GM23248 (cell line): ENCODE measurements at regions not wholly inside any gene's neighbourhood (a gene's known extent, or its start where the extent isn't known, plus 50 kb on each side); places are given as distances from the start of the nearest gene placed in this dataset.

ENCODE experiments used
- DNase-seq: peaks from one replicate; pipeline ENCODE4 v3.0.0-alpha.2; 2015
- H2AFZ ChIP-seq: fragments of 200-600 bp; sonication (generic); 2 replicates; pipeline ENCODE4 v1.6.1; 2016; ENCODE audit warnings: antibody characterized with exemption
- H3F3A ChIP-seq: fragments of 200-600 bp; sonication (generic); 2 replicates; pipeline ENCODE4 v1.6.1; 2016; ENCODE audit warnings: mild to moderate bottlenecking, antibody characterized with exemption, mixed run types; ENCODE audit not compliant: insufficient read depth
- H3K27ac ChIP-seq: fragments of 200-600 bp; sonication (generic); 2 replicates; pipeline ENCODE4 v1.5.1; 2016; ENCODE audit warnings: mild to moderate bottlenecking
- H3K27me3 ChIP-seq: fragments of 200-600 bp; sonication (generic); replicated peaks from 2 replicates; pipeline ENCODE4 v1.6.1; 2016; ENCODE audit warnings: mild to moderate bottlenecking; ENCODE audit not compliant: insufficient read depth
- H3K36me3 ChIP-seq: fragments of 200-600 bp; sonication (generic); 2 replicates; pipeline ENCODE4 v1.6.1; 2016; ENCODE audit warnings: low read depth, mild to moderate bottlenecking
- H3K4me1 ChIP-seq: fragments of 200-600 bp; sonication (generic); 2 replicates; pipeline ENCODE4 v1.6.1; 2016; ENCODE audit warnings: mild to moderate bottlenecking; ENCODE audit not compliant: insufficient read depth
- H3K4me2 ChIP-seq: fragments of 200-600 bp; sonication (generic); one replicate; pipeline ENCODE4 v1.6.1; 2016; ENCODE audit warnings: mild to moderate bottlenecking; ENCODE audit not compliant: unreplicated experiment
- H3K4me3 ChIP-seq: fragments of 200-600 bp; sonication (generic); 2 replicates; pipeline ENCODE4 v1.5.1; 2016; ENCODE audit warnings: mild to moderate bottlenecking
- H3K79me2 ChIP-seq: fragments of 200-600 bp; sonication (generic); 2 replicates; pipeline ENCODE4 v1.6.1; 2016; ENCODE audit warnings: mild to moderate bottlenecking; ENCODE audit not compliant: insufficient read depth
- H3K9ac ChIP-seq: fragments of 200-600 bp; sonication (generic); 2 replicates; pipeline ENCODE4 v1.6.1; 2016; ENCODE audit warnings: mild to moderate bottlenecking
- H3K9me2 ChIP-seq: fragments of 200-600 bp; sonication (generic); 2 replicates; pipeline ENCODE4 v1.6.1; 2016; ENCODE audit warnings: mixed run types, mild to moderate bottlenecking, moderate library complexity; ENCODE audit not compliant: insufficient read depth
- H3K9me3 ChIP-seq: fragments of 200-600 bp; sonication (generic); one replicate; pipeline ENCODE4 v1.6.1; 2017; ENCODE audit warnings: low read depth
- H4K20me1 ChIP-seq: fragments of 200-600 bp; sonication (generic); 2 replicates; pipeline ENCODE4 v1.6.0; 2016; ENCODE audit not compliant: insufficient read depth
- EZH2 ChIP-seq: fragments of 200-600 bp; sonication (generic); IDR thresholded peaks from 2 replicates; pipeline ENCODE4 v1.6.1; 2018; ENCODE audit warnings: antibody characterized with exemption, mild to moderate bottlenecking; ENCODE audit not compliant: insufficient read depth, poor library complexity, severe bottlenecking
- EZH2phosphoT487 ChIP-seq: fragments of 200-600 bp; sonication (generic); IDR thresholded peaks from 2 replicates; pipeline ENCODE4 v1.6.1; 2018; ENCODE audit warnings: antibody characterized with exemption, moderate library complexity, mild to moderate bottlenecking, low read depth; ENCODE audit not compliant: insufficient read depth
- WGBS, 2 experiments: methylation state at CpG; one replicate each; pipeline ENCODE4 v1.1.6; 2015 to 2017; ENCODE audit warnings: low lambda C conversion rate in 2 of 2, low coverage in 1 of 2; ENCODE audit errors: missing lambda C conversion rate in 2 of 2; 5-methylcytosine and 5-hydroxymethylcytosine counted together
- in situ Hi-C: fragments of 300-500 bp; cut with MboI; formaldehyde crosslinking; loops from 2 replicates; pipeline ENCODE4 v1.15.0; 2020

DNA sequence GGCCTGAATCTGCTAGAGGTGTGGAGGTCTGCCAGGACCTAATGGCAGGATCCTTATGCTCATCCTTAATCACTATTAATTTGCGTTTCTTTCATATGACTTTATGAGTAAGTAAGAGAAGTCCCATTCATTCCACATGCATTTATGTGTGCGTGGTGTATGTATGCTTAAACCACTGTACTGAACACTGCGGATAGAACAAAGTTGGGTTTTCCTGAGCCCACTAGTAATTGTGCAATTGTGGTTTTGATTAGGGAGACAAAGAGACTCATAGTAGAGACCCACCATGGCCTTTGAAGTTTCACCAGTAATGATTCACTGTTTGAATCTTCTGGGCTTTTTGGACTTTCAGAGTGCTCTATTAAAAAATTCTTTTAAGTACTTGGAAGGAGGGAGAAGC lies 498.5 kb upstream of the DIPK2B start:
- H3K36me3 ChIP-seq, result no peaks in the 10 kb centered on the region
- H3K4me3 ChIP-seq, result no peak overlapping the region
- TF ChIP-seq EZH2phosphoT487, result no peak
- TF ChIP-seq EZH2, result no peak
- H3K9me2 ChIP-seq, result no peaks in the 10 kb centered on the region
- H3K27me3 ChIP-seq, result no peaks in the 10 kb centered on the region
- no peak overlapping the region for H3K4me2 ChIP-seq
- H4K20me1 ChIP-seq, result no peaks in the 10 kb centered on the region
- H3K9me3 ChIP-seq, result no peaks in the 10 kb centered on the region
- peak overlapping the region; percentile 62 for H3K27ac ChIP-seq
- peaks cover 17% of the 10 kb centered on the region for H3F3A ChIP-seq
- no peak overlapping the region for H2AFZ ChIP-seq
- H3K79me2 ChIP-seq, result no peaks in the 10 kb centered on the region
- DNase-seq, result peak; percentile 48
- H3K4me1 ChIP-seq, result peaks cover 28% of the 10 kb centered on the region
- H3K9ac ChIP-seq, result no peak overlapping the region
- in situ Hi-C loops, result no loop called here
- 0% methylated on average over 3 of the region's 3 CpGs for WGBS, 2 experiments

DNA sequence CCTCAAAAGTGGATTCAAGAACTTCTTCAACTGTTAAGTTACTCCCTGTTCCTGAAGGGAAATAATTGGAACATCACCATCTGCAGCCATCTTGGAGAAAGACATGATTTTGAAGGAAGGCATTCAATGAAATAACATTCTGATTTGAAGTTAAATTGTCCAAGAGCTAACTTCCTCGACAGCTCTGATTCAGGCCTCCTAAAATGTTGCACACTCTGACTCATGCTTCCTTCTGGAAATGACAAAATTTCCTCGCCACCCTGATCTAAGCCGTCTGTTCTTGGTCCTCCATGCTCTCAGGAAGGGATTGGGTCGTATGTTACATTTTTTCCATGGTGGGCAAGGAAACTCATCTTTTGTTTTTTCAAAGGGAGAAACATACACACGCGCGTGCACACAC lies 496.9 kb upstream of the DIPK2B start:
- in situ Hi-C loops, result no loop called here
- H3K9ac ChIP-seq, result no peak overlapping the region
- H2AFZ ChIP-seq, result no peak overlapping the region
- 0 to 2% methylated on average over 7 of the region's 7 CpGs for WGBS, 2 experiments
- H3K36me3 ChIP-seq, result no peaks in the 10 kb centered on the region
- H3K4me1 ChIP-seq, result peaks cover 28% of the 10 kb centered on the region
- TF ChIP-seq EZH2 (no peak), EZH2phosphoT487 (no peak)
- H3K4me3 ChIP-seq, result no peak overlapping the region
- no peaks in the 10 kb centered on the region for H4K20me1 ChIP-seq
- H3K4me2 ChIP-seq, result no peak overlapping the region
- peak; percentile 89 for DNase-seq
- H3K27ac ChIP-seq, result peak overlapping the region; percentile 53
- H3K27me3 ChIP-seq, result no peaks in the 10 kb centered on the region
- H3K79me2 ChIP-seq, result no peaks in the 10 kb centered on the region
- H3K9me2 ChIP-seq, result no peaks in the 10 kb centered on the region
- peaks cover 17% of the 10 kb centered on the region for H3F3A ChIP-seq
- no peaks in the 10 kb centered on the region for H3K9me3 ChIP-seq

DNA sequence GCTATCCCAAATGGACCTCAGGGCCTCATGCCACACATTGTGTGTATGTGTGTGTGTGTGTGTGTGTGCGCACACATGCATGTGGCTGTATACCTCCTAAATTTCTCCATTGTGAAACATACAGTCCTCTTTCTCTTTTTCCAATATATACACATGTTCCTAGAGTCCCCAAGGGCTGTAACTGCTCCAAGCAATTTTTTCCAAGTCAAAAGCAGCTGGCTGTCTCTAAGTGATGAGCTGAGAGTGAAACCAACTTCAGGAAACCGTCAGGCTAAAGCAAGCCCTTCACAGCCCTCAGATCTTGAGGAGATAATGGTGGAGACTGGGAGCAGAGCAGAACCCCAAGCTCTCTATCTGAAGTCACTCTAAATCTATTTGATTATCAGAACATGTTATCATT lies 496.1 kb upstream of the DIPK2B start:
- in situ Hi-C loops, result no loop called here
- no peak overlapping the region for H3K9ac ChIP-seq

DNA sequence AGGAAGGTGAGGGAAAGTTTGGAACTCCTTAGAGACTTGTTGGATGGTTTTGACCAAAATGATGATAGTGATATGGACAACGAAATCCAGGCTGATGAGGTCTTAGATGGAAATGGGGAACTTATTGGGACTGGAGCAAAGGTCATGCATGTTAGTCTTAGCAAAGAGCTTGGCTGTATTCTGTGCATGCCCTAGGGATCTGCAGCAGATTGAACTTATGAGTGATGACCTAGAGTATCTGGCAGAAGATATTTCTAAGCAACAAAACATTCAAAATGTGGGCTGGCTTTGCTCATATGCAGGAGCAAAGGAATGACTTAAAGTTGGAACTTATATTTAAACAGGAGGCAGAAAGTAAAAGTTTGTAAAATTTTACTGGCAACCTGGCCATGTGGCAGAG lies 489.3 kb upstream of the DIPK2B start:
- Histone ChIP-seq H3K4me2 (no peak overlapping the region), H3K27me3 (no peaks in the 10 kb centered on the region), H3F3A (no peaks in the 10 kb centered on the region), H3K4me3 (no peak overlapping the region), H4K20me1 (no peaks in the 10 kb centered on the region), H3K9me2 (no peaks in the 10 kb centered on the region), H3K36me3 (no peaks in the 10 kb centered on the region), H3K9me3 (no peaks in the 10 kb centered on the region), H3K27ac (no peak overlapping the region), H3K9ac (no peak overlapping the region), H3K4me1 (no peaks in the 10 kb centered on the region), H3K79me2 (no peaks in the 10 kb centered on the region), H2AFZ (no peak overlapping the region)
- TF ChIP-seq EZH2, result no peak
- TF ChIP-seq EZH2phosphoT487, result no peak
- no peak for DNase-seq
- in situ Hi-C loops, result no loop called here
- 67 to 86% methylated on average over 1 of the region's 1 CpG for WGBS, 2 experiments

More for the DNA sequence above, 496.1 kb upstream of the DIPK2B start:
- H3K4me2 ChIP-seq, result no peak overlapping the region
- no peak overlapping the region for H3K4me3 ChIP-seq
- peaks cover 17% of the 10 kb centered on the region for H3F3A ChIP-seq
- no peak overlapping the region for H3K27ac ChIP-seq
- no peak for TF ChIP-seq EZH2phosphoT487
- TF ChIP-seq EZH2, result no peak
- H2AFZ ChIP-seq, result no peak overlapping the region
- no peaks in the 10 kb centered on the region for H3K27me3 ChIP-seq
- no peak for DNase-seq
- H3K79me2 ChIP-seq, result no peaks in the 10 kb centered on the region
- H3K36me3 ChIP-seq, result no peaks in the 10 kb centered on the region
- no peaks in the 10 kb centered on the region for H3K9me2 ChIP-seq
- H3K4me1 ChIP-seq, result peaks cover 28% of the 10 kb centered on the region
- 49 to 68% methylated on average over 2 of the region's 2 CpGs for WGBS, 2 experiments
- H3K9me3 ChIP-seq, result no peaks in the 10 kb centered on the region
- H4K20me1 ChIP-seq, result no peaks in the 10 kb centered on the region

DNA sequence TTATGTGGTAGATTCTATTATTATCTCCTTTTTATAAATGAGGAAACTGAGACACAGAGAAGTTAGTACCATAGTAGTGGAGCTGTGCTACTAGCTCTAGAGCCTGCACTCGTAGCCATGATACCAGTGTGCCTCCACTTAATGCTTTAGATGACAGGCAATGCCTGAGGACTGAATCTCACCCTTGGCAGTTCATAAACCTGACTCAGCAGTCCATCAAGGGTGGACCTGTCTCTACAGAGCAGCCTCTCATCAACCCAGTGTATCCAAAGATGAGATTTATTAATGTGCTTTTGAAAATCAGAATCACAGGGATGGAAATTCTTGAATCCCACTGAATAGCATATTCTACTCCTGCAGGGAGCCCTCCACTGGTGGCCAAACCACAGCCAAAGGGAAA lies 483.2 kb upstream of the DIPK2B start:
- no peak overlapping the region for H3K4me2 ChIP-seq
- H3K9ac ChIP-seq, result no peak overlapping the region
- H3K4me3 ChIP-seq, result no peak overlapping the region
- no peaks in the 10 kb centered on the region for H3F3A ChIP-seq
- DNase-seq, result no peak
- H3K27ac ChIP-seq, result no peak overlapping the region
- H3K9me3 ChIP-seq, result no peaks in the 10 kb centered on the region
- H3K79me2 ChIP-seq, result no peaks in the 10 kb centered on the region
- H2AFZ ChIP-seq, result no peak overlapping the region
- 36 to 50% methylated on average over 1 of the region's 1 CpG for WGBS, 2 experiments
- H3K4me1 ChIP-seq, result no peaks in the 10 kb centered on the region
- in situ Hi-C loops, result no loop called here
- no peaks in the 10 kb centered on the region for H4K20me1 ChIP-seq
- no peaks in the 10 kb centered on the region for H3K36me3 ChIP-seq
- TF ChIP-seq EZH2, result no peak
- no peak for TF ChIP-seq EZH2phosphoT487
- H3K9me2 ChIP-seq, result no peaks in the 10 kb centered on the region
- H3K27me3 ChIP-seq, result no peaks in the 10 kb centered on the region
